Chondrocyte (in vitro differentiated cells): ENCODE measurements at regions not wholly inside any gene's neighbourhood (a gene's known extent, or its start where the extent isn't known, plus 50 kb on each side); places are given as distances from the start of the nearest gene placed in this dataset.

Source experiments
- DNase-seq: peaks from one replicate; pipeline ENCODE4 v3.0.0; 2021; ENCODE audit warnings: mixed read lengths, low spot score
- H3K27ac Mint-ChIP-seq: one replicate; pipeline ENCODE4 v1.8.0; 2021; ENCODE audit warnings: mild to moderate bottlenecking, moderate library complexity, mixed read lengths; ENCODE audit not compliant: unreplicated experiment
- H3K27me3 Mint-ChIP-seq: 2 replicates; pipeline ENCODE4 v1.8.0; 2021; ENCODE audit warnings: low read depth, mixed read lengths
- H3K36me3 Mint-ChIP-seq: 2 replicates; pipeline ENCODE4 v1.8.0; 2021; ENCODE audit warnings: low read depth, mixed read lengths
- H3K4me1 Mint-ChIP-seq: 2 replicates; pipeline ENCODE4 v1.8.0; 2021; ENCODE audit warnings: low read depth, mild to moderate bottlenecking, mixed read lengths
- H3K4me3 Mint-ChIP-seq: one replicate; pipeline ENCODE4 v1.8.0; 2021; ENCODE audit warnings: mild to moderate bottlenecking, moderate library complexity, mixed read lengths; ENCODE audit not compliant: unreplicated experiment
- H3K9me3 Mint-ChIP-seq: 2 replicates; pipeline ENCODE4 v1.8.0; 2021; ENCODE audit warnings: low read depth, mixed read lengths
- CTCF ChIP-seq: fragments of 200-600 bp; sonication (generic); IDR thresholded peaks from 2 replicates; pipeline ENCODE4 v1.5.0; 2021; ENCODE audit warnings: antibody characterized with exemption, mild to moderate bottlenecking, moderate library complexity

- H3K27me3 Mint-ChIP-seq: no peaks in the 10 kb centered on the region
Measured at GRCh38 chr3:40846451-40846850, 321.7 kb downstream of the ZNF621 start.

GRCh38 chr3:40847551-40847992 is 322.8 kb downstream of the ZNF621 start:
- Mint-ChIP-seq H3K27me3 (no peaks in the 10 kb centered on the region), H3K4me3 (no peak overlapping the region), H3K36me3 (no peaks in the 10 kb centered on the region), H3K9me3 (no peaks in the 10 kb centered on the region), H3K27ac (peak overlapping the region; percentile 58), H3K4me1 (peaks cover 29% of the 10 kb centered on the region)
- DNase-seq: no peak
- peak; percentile 72 for TF ChIP-seq CTCF

More at GRCh38 chr3:40846451-40846850, 321.7 kb downstream of the ZNF621 start:
- Mint-ChIP-seq H3K4me3 (no peak overlapping the region), H3K36me3 (no peaks in the 10 kb centered on the region), H3K4me1 (peaks cover 29% of the 10 kb centered on the region), H3K9me3 (no peaks in the 10 kb centered on the region), H3K27ac (no peak overlapping the region)
- DNase-seq: no peak
- TF ChIP-seq CTCF: no peak

- Mint-ChIP-seq H3K9me3 (no peaks in the 10 kb centered on the region), H3K27me3 (no peaks in the 10 kb centered on the region), H3K4me1 (peaks cover 29% of the 10 kb centered on the region), H3K4me3 (no peak overlapping the region), H3K27ac (no peak overlapping the region), H3K36me3 (no peaks in the 10 kb centered on the region)
- no peak for DNase-seq
- TF ChIP-seq CTCF: no peak
Measured at GRCh38 chr3:40848421-40848820, 323.7 kb downstream of the ZNF621 start.

GRCh38 chr3:40850861-40851260 is 326.1 kb downstream of the ZNF621 start:
- Mint-ChIP-seq H3K4me3 (no peak overlapping the region), H3K36me3 (no peaks in the 10 kb centered on the region), H3K27me3 (no peaks in the 10 kb centered on the region), H3K9me3 (no peaks in the 10 kb centered on the region), H3K27ac (no peak overlapping the region), H3K4me1 (peaks cover 19% of the 10 kb centered on the region)
- no peak for DNase-seq
- no peak for TF ChIP-seq CTCF

- DNase-seq: no peak
- H3K27me3 Mint-ChIP-seq: no peaks in the 10 kb centered on the region
- no peak for TF ChIP-seq CTCF
- no peak overlapping the region for H3K27ac Mint-ChIP-seq
- H3K9me3 Mint-ChIP-seq: no peaks in the 10 kb centered on the region
- no peaks in the 10 kb centered on the region for H3K36me3 Mint-ChIP-seq
- H3K4me3 Mint-ChIP-seq: no peak overlapping the region
- H3K4me1 Mint-ChIP-seq: peaks cover 15% of the 10 kb centered on the region
Measured at GRCh38 chr3:40851836-40852235, 327.1 kb downstream of the ZNF621 start.
